ENCODE measurements at regions not wholly inside any gene's neighbourhood (a gene's known extent, or its start where the extent isn't known, plus 50 kb on each side); places are given as distances from the start of the nearest gene placed in this dataset.
"Not testable (repeated sequence)": the region's sequence is repeated elsewhere in the genome, so short reads cannot be mapped to it uniquely, and the experiment has no call there.

DNA sequence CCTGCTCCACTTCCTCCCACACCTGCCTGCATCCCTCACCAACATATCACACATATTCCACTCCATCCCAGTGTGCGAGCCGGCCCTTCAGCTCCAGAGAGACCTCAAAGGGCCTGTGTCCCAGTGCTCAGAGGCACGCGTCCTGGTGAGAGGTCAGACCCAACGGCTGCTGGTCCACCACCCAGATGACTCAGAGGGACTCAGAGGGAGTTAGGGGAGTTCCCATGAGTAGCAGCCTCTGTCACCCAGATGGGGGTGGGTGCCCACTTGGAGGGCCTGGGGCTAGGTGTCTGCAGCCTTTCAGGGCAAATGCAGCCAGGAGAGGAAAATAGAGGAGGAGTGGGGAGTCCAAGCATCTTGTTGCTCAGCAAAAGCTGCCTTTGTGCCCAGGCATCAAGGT is 333.8 kb upstream of the CHRNA7 start:
- POLR2A ChIA-PET; H3K36me3 Mint-ChIP-seq (ENCODE audit: insufficient read depth, unreplicated experiment); CTCF ChIA-PET; H3K27me3 ChIP-seq (replicated peaks; ENCODE audit: control insufficient read depth, insufficient read depth, low read length); H3K4me3 ChIP-seq (ENCODE audit: low read depth, low read length); H3K9me3 ChIP-seq; DNase-seq; H3K4me3 Mint-ChIP-seq (ENCODE audit: unreplicated experiment); H3K4me1 ChIP-seq; intact Hi-C loops (cut with micrococcal nuclease; ENCODE audit: unreplicated experiment); H3K27ac Mint-ChIP-seq (ENCODE audit: unreplicated experiment); BruUV-seq (replicated peaks); H3K36me3 ChIP-seq (ENCODE audit: control insufficient read depth, insufficient read depth, low read length); H3K27me3 Mint-ChIP-seq (ENCODE audit: insufficient read depth, unreplicated experiment); H3K9me3 Mint-ChIP-seq (ENCODE audit: unreplicated experiment); H3K4me1 Mint-ChIP-seq (ENCODE audit: low read depth, unreplicated experiment): not testable (repeated sequence)

DNA sequence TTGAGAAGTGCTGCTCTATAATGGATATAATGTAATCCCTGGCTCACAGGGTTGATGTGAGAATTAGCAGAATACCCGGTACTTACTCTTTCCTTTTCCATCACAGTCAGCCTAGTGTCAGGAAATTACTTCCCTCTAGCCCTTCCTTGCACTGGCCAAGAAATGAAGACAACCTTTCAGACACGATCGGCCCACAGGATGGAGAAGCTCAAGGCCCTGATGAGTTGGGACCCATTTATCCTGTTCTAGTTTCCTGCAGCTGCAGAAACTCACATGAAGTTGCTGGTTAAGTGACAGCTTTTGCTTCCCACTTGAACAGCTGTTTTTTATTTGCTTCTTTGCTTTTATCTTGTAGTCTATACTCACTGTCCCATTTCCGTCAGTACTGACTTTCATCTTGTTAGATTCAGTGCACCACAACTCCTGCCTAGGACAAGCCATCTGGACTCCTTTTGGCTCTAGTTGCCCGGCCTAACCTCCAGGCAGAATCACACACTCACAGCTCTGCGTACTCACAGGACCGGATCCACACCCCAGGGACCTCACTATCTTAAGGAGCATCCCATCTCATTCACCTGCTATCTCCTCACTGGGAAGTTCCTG is 325.1 kb upstream of the CHRNA7 start:
- H3K4me1 ChIP-seq; H3K4me1 Mint-ChIP-seq (ENCODE audit: low read depth, unreplicated experiment); H3K36me3 Mint-ChIP-seq (ENCODE audit: insufficient read depth, unreplicated experiment); H3K27ac Mint-ChIP-seq (ENCODE audit: unreplicated experiment); intact Hi-C loops (cut with micrococcal nuclease; ENCODE audit: unreplicated experiment); H3K36me3 ChIP-seq (ENCODE audit: control insufficient read depth, insufficient read depth, low read length); H3K4me3 ChIP-seq (ENCODE audit: low read depth, low read length); H3K27me3 ChIP-seq (replicated peaks; ENCODE audit: control insufficient read depth, insufficient read depth, low read length); H3K4me3 Mint-ChIP-seq (ENCODE audit: unreplicated experiment); H3K9me3 Mint-ChIP-seq (ENCODE audit: unreplicated experiment); BruUV-seq (replicated peaks); DNase-seq; CTCF ChIA-PET; POLR2A ChIA-PET; H3K27me3 Mint-ChIP-seq (ENCODE audit: insufficient read depth, unreplicated experiment); H3K9me3 ChIP-seq: not testable (repeated sequence)

DNA sequence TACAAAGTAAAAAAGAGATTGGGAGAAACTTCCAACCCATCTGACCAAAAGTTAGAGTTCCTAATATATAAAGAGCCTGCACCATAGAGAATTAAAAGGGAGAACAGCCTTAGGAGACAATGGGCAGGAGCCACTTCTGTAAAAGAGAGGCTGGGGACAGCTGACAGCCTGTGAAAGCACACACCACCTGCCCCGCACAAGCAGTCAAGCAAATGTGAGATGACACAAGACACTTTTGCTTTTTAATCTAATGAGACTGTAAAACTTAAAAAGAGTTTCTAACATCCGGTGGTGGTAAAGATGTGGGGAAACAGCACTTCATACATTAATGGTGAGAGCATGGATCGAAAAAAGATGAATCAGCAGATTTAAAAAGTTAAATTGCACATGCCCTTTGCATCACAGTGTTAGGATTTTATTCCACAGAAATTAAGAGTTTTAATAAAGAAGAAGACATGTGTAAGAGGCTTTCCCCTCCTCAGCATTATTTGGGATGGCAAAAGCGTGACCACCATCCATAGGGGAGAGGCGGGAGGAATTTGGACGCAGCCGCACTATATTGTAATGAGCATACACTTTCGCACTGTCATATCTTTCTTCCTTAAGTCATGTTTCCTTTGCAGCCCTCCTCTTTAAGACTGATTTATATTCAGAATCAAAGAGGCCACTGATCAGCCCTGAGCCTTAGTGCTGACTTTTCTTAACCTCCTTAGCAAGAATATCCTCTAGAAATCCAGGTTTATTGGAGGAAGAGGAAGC is 322.2 kb upstream of the CHRNA7 start:
- CTCF ChIA-PET; H3K27me3 ChIP-seq (replicated peaks; ENCODE audit: control insufficient read depth, insufficient read depth, low read length); H3K36me3 ChIP-seq (ENCODE audit: control insufficient read depth, insufficient read depth, low read length); H3K4me1 ChIP-seq; BruUV-seq (replicated peaks); H3K9me3 Mint-ChIP-seq (ENCODE audit: unreplicated experiment); POLR2A ChIA-PET; H3K27ac Mint-ChIP-seq (ENCODE audit: unreplicated experiment); H3K4me3 Mint-ChIP-seq (ENCODE audit: unreplicated experiment); H3K9me3 ChIP-seq; H3K4me1 Mint-ChIP-seq (ENCODE audit: low read depth, unreplicated experiment); intact Hi-C loops (cut with micrococcal nuclease; ENCODE audit: unreplicated experiment); H3K27me3 Mint-ChIP-seq (ENCODE audit: insufficient read depth, unreplicated experiment); H3K4me3 ChIP-seq (ENCODE audit: low read depth, low read length); DNase-seq; H3K36me3 Mint-ChIP-seq (ENCODE audit: insufficient read depth, unreplicated experiment): not testable (repeated sequence)

DNA sequence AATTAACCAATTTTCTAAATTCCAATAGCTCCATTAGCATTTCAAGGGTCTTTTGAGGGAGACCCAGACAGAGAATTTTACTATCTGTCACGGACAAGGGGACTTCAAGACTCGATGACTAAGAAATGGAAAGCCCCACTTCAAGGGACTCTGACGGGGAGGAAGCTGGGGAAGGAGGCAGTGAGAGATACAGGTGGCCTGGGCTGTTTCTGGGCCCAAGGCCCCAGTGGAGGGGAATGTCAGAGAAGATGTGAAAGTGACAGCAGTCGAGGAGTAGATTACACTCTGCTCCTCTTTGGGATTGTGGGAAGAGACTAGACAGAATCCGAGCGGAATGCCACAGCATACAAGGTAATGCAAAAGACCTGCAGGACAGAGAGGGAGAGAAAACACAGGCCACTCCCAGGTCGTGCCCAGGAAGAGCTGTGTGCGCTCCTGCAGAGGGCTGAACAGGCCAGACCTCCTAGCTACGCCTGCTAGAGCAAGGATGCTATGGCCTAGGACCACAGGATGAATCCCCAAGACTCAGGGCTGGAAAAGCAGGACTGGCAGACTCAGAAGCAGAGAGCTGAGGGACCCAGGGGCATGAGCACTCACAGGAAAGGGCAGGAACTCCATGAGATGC is 321.5 kb upstream of the CHRNA7 start:
- BruUV-seq (replicated peaks); H3K4me3 ChIP-seq (ENCODE audit: low read depth, low read length); H3K27ac Mint-ChIP-seq (ENCODE audit: unreplicated experiment); H3K36me3 Mint-ChIP-seq (ENCODE audit: insufficient read depth, unreplicated experiment); DNase-seq; POLR2A ChIA-PET; CTCF ChIA-PET; intact Hi-C loops (cut with micrococcal nuclease; ENCODE audit: unreplicated experiment); H3K4me3 Mint-ChIP-seq (ENCODE audit: unreplicated experiment); H3K27me3 ChIP-seq (replicated peaks; ENCODE audit: control insufficient read depth, insufficient read depth, low read length); H3K4me1 ChIP-seq; H3K36me3 ChIP-seq (ENCODE audit: control insufficient read depth, insufficient read depth, low read length); H3K4me1 Mint-ChIP-seq (ENCODE audit: low read depth, unreplicated experiment); H3K27me3 Mint-ChIP-seq (ENCODE audit: insufficient read depth, unreplicated experiment); H3K9me3 ChIP-seq; H3K9me3 Mint-ChIP-seq (ENCODE audit: unreplicated experiment): not testable (repeated sequence)

DNA sequence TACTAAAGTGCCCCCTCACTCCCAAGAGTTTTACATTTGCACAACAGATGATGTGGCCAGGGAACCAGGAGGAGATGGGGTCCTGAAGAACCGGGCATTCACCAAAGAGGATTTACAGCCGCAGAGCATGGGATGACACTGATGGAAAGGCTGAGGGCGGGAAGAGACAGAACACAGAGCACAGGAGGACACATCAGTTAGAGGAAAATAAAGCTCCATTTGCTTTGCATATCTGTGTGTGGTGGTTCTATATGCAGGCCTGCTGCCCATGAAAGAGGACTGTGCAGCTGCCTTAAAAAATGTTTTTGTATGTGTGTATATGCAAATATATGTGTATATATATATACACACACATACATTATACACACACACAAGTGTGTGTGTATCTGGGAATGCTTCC is 320.8 kb upstream of the CHRNA7 start:
- H3K27me3 Mint-ChIP-seq (ENCODE audit: insufficient read depth, unreplicated experiment); H3K27ac Mint-ChIP-seq (ENCODE audit: unreplicated experiment); H3K36me3 ChIP-seq (ENCODE audit: control insufficient read depth, insufficient read depth, low read length); DNase-seq; H3K4me1 ChIP-seq; H3K36me3 Mint-ChIP-seq (ENCODE audit: insufficient read depth, unreplicated experiment); CTCF ChIA-PET; H3K9me3 Mint-ChIP-seq (ENCODE audit: unreplicated experiment); intact Hi-C loops (cut with micrococcal nuclease; ENCODE audit: unreplicated experiment); POLR2A ChIA-PET; H3K4me1 Mint-ChIP-seq (ENCODE audit: low read depth, unreplicated experiment); H3K4me3 Mint-ChIP-seq (ENCODE audit: unreplicated experiment); H3K9me3 ChIP-seq; H3K27me3 ChIP-seq (replicated peaks; ENCODE audit: control insufficient read depth, insufficient read depth, low read length); H3K4me3 ChIP-seq (ENCODE audit: low read depth, low read length); BruUV-seq (replicated peaks): not testable (repeated sequence)

DNA sequence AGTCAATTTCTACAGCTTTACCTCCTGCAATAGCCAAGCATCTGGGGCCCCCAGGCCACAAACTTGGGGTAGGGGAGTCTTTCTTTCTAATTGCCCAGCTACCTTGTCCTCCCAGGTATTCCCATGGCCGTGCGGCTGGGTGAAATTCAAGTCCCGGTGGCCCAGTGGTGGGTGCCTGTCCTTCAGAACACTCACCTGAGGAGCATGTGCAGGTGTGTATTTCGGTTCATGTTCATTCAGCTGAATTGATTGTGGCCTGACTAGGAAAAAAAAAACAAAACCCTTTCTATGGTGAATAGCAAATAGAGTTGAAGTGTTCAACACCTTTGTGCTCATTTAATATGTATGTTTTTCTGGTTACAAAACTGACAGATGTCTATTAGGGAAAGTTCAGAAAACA is 319.5 kb upstream of the CHRNA7 start:
- H3K4me3 ChIP-seq (ENCODE audit: low read depth, low read length); H3K9me3 Mint-ChIP-seq (ENCODE audit: unreplicated experiment); CTCF ChIA-PET; H3K36me3 ChIP-seq (ENCODE audit: control insufficient read depth, insufficient read depth, low read length); H3K36me3 Mint-ChIP-seq (ENCODE audit: insufficient read depth, unreplicated experiment); H3K27ac Mint-ChIP-seq (ENCODE audit: unreplicated experiment); H3K4me1 Mint-ChIP-seq (ENCODE audit: low read depth, unreplicated experiment); H3K9me3 ChIP-seq; H3K4me1 ChIP-seq; POLR2A ChIA-PET; BruUV-seq (replicated peaks); H3K4me3 Mint-ChIP-seq (ENCODE audit: unreplicated experiment); H3K27me3 Mint-ChIP-seq (ENCODE audit: insufficient read depth, unreplicated experiment); intact Hi-C loops (cut with micrococcal nuclease; ENCODE audit: unreplicated experiment); H3K27me3 ChIP-seq (replicated peaks; ENCODE audit: control insufficient read depth, insufficient read depth, low read length); DNase-seq: not testable (repeated sequence)

DNA sequence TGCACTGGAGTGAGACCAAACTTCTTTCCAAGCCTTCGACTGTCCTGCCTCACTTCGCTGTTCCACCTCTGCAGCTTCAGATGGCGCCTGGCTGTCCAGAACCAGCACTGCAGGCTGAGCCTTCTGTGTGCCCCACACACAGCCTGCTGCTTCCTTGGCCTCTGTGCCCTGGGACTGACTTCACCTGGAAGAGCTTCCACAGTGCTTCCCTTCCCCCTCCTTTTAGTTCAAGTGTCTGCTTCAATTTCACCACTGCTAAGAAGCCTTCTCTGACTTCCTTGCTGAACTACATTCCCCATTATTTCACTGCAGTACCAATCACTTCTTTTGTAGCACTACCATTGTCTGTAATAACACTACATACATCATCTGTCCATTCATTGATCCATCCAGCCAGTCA is 315.1 kb upstream of the CHRNA7 start:
- H3K4me1 ChIP-seq; BruUV-seq (replicated peaks); H3K9me3 ChIP-seq; CTCF ChIA-PET; POLR2A ChIA-PET; H3K27ac Mint-ChIP-seq (ENCODE audit: unreplicated experiment); H3K4me1 Mint-ChIP-seq (ENCODE audit: low read depth, unreplicated experiment); H3K36me3 Mint-ChIP-seq (ENCODE audit: insufficient read depth, unreplicated experiment); H3K4me3 Mint-ChIP-seq (ENCODE audit: unreplicated experiment); H3K27me3 ChIP-seq (replicated peaks; ENCODE audit: control insufficient read depth, insufficient read depth, low read length); H3K27me3 Mint-ChIP-seq (ENCODE audit: insufficient read depth, unreplicated experiment); DNase-seq; H3K36me3 ChIP-seq (ENCODE audit: control insufficient read depth, insufficient read depth, low read length); H3K4me3 ChIP-seq (ENCODE audit: low read depth, low read length); H3K9me3 Mint-ChIP-seq (ENCODE audit: unreplicated experiment); intact Hi-C loops (cut with micrococcal nuclease; ENCODE audit: unreplicated experiment): not testable (repeated sequence)
